Peyer's patch (tissue), 4 donors: ENCODE measurements at regions not wholly inside any gene's neighbourhood (a gene's known extent, or its start where the extent isn't known, plus 50 kb on each side); places are given as distances from the start of the nearest gene placed in this dataset.
"Not testable (repeated sequence)": the region's sequence is repeated elsewhere in the genome, so short reads cannot be mapped to it uniquely, and the experiment has no call there.

ENCODE experiments used
- POLR2A ChIP-seq, 2 donors: fragments of 450-650 bp; IDR thresholded peaks; one replicate each; pipeline ENCODE4 v1.5.1; 2017; ENCODE audit warnings: antibody characterized with exemption in 2 of 2, mild to moderate bottlenecking in 2 of 2, moderate library complexity in 2 of 2
- TF ChIP-seq, protein P1 (sequence below), 6 experiments: fragments of 450-650 bp in 4 of 6; fragments of 200-600 bp in 2 of 6; sonication (generic) in 1 of 6; IDR thresholded peaks; one replicate each; pipeline ENCODE4 v1.5.1; 2017 to 2019; ENCODE audit warnings: antibody characterized with exemption in 6 of 6, mild to moderate bottlenecking in 3 of 6, moderate library complexity in 1 of 6

DNA sequence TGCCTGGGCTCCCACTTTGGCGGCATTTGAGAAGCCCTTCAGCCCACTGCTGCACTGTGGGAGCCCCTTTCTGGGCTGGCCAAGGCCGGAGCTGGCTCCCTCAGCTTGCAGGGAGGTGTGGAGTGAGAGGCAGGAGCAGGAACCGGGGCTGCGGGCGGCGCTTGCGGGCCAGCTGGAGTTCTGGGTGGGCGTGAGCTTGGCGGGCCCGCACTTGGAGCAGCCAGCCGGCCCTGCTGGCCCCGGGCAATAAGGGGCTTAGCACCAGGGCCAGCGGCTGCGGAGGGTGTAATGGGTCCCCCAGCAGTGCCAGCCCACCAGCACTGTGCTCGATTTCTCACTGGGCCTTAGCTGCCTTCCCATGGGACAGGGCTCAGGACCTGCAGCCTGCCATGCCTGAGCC, 111.2 kb upstream of the PLCL2 start:
- not testable (repeated sequence) for TF ChIP-seq POLR2A (IDR thresholded peaks at IDR 0.05)
- TF ChIP-seq, protein P1, sequence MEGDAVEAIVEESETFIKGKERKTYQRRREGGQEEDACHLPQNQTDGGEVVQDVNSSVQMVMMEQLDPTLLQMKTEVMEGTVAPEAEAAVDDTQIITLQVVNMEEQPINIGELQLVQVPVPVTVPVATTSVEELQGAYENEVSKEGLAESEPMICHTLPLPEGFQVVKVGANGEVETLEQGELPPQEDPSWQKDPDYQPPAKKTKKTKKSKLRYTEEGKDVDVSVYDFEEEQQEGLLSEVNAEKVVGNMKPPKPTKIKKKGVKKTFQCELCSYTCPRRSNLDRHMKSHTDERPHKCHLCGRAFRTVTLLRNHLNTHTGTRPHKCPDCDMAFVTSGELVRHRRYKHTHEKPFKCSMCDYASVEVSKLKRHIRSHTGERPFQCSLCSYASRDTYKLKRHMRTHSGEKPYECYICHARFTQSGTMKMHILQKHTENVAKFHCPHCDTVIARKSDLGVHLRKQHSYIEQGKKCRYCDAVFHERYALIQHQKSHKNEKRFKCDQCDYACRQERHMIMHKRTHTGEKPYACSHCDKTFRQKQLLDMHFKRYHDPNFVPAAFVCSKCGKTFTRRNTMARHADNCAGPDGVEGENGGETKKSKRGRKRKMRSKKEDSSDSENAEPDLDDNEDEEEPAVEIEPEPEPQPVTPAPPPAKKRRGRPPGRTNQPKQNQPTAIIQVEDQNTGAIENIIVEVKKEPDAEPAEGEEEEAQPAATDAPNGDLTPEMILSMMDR (IDR thresholded peaks at IDR 0.05): not testable (repeated sequence)
